CD14-positive monocyte (primary cell): ENCODE measurements at regions not wholly inside any gene's neighbourhood (a gene's known extent, or its start where the extent isn't known, plus 50 kb on each side); places are given as distances from the start of the nearest gene placed in this dataset.

ENCODE experiments used
- DNase-seq, 3 donors: peaks; one replicate each; pipeline ENCODE4 v3.0.0-alpha.2; 2011 to 2022
- H2AFZ ChIP-seq: 2 replicates; pipeline ENCODE4 v1.6.0; 2012; ENCODE audit warnings: mild to moderate bottlenecking, low read depth, low read length, inconsistent platforms; ENCODE audit not compliant: insufficient read depth, poor library complexity, severe bottlenecking
- H3K27ac ChIP-seq, 2 donors: 1 replicate in 1 of 2; 2 replicates in 1 of 2; pipeline ENCODE4 v1.5.1; 2012 to 2013; ENCODE audit warnings: low read length in 2 of 2, control low read depth in 1 of 2, inconsistent platforms in 1 of 2, low read depth in 1 of 2, mild to moderate bottlenecking in 1 of 2
- H3K27me3 ChIP-seq, 2 donors: one replicate each; pipeline versions ENCODE4 v1.6.0 to v1.6.1; 2011 to 2013; ENCODE audit warnings: low read length in 2 of 2; ENCODE audit not compliant: control insufficient read depth in 2 of 2, insufficient read depth in 2 of 2
- H3K36me3 ChIP-seq, 2 donors: replicated peaks in 1 of 2; 1 replicate in 1 of 2; 2 replicates in 1 of 2; pipeline versions ENCODE4 v1.5.1 to v1.6.1; 2012 to 2013; ENCODE audit warnings: low read length in 2 of 2, control low read depth in 1 of 2, inconsistent platforms in 1 of 2, mild to moderate bottlenecking in 1 of 2; ENCODE audit not compliant: insufficient read depth in 2 of 2, control insufficient read depth in 1 of 2
- H3K4me1 ChIP-seq, 2 donors: 1 replicate in 1 of 2; 2 replicates in 1 of 2; pipeline versions ENCODE4 v1.5.1 to v1.6.1; 2012 to 2013; ENCODE audit warnings: low read length in 2 of 2, control low read depth in 1 of 2, inconsistent platforms in 1 of 2, mild to moderate bottlenecking in 1 of 2, moderate library complexity in 1 of 2; ENCODE audit not compliant: insufficient read depth in 2 of 2, control insufficient read depth in 1 of 2
- H3K4me2 ChIP-seq: replicated peaks from 2 replicates; pipeline ENCODE3; 2012; ENCODE audit warnings: low read length, moderate library complexity, mild to moderate bottlenecking; ENCODE audit not compliant: poor library complexity, severe bottlenecking; ENCODE audit errors: extremely low read depth
- H3K4me3 ChIP-seq, 3 experiments: fragments of 200-600 bp in 1 of 3; sonication (generic) in 1 of 3; replicated peaks in 1 of 3; 1 replicate in 2 of 3; 2 replicates in 1 of 3; pipeline ENCODE4 v1.5.1; 2011 to 2013; ENCODE audit warnings: low read length in 3 of 3, mild to moderate bottlenecking in 3 of 3, control low read depth in 2 of 3, low read depth in 2 of 3, inconsistent platforms in 1 of 3, moderate library complexity in 1 of 3
- H3K79me2 ChIP-seq: 2 replicates; pipeline ENCODE4 v1.6.0; 2012; ENCODE audit warnings: mild to moderate bottlenecking, control low read depth, inconsistent platforms, low read length, moderate library complexity; ENCODE audit not compliant: insufficient read depth
- H3K9ac ChIP-seq: 2 replicates; pipeline ENCODE4 v1.6.0; 2017; ENCODE audit warnings: low read length, mild to moderate bottlenecking; ENCODE audit not compliant: insufficient read depth, poor library complexity, severe bottlenecking
- H3K9me3 ChIP-seq, 2 donors: replicated peaks in 1 of 2; 1 replicate in 1 of 2; 2 replicates in 1 of 2; pipeline versions ENCODE4 v1.5.1 to v1.6.1; 2012 to 2013; ENCODE audit warnings: low read length in 2 of 2, control low read depth in 1 of 2; ENCODE audit not compliant: control insufficient read depth in 1 of 2, insufficient read depth in 1 of 2
- H4K20me1 ChIP-seq: 2 replicates; pipeline ENCODE4 v1.6.0; 2012; ENCODE audit warnings: mild to moderate bottlenecking, low read length, control low read depth, moderate library complexity; ENCODE audit not compliant: insufficient read depth
- H3K27ac Mint-ChIP-seq, 7 donors: one replicate each; pipeline ENCODE4 v1.8.0; 2020; ENCODE audit warnings: mild to moderate bottlenecking in 7 of 7, mixed read lengths in 7 of 7, moderate library complexity in 6 of 7, inconsistent platforms in 2 of 7
- H3K27me3 Mint-ChIP-seq, 3 donors: one replicate each; pipeline ENCODE4 v1.8.0; 2021 to 2022; ENCODE audit warnings: low read depth in 3 of 3, mild to moderate bottlenecking in 3 of 3, mixed read lengths in 3 of 3, moderate library complexity in 3 of 3, inconsistent platforms in 1 of 3
- H3K36me3 Mint-ChIP-seq, 2 donors: one replicate each; pipeline ENCODE4 v1.8.0; 2020; ENCODE audit warnings: mixed read lengths in 2 of 2, inconsistent platforms in 1 of 2, mild to moderate bottlenecking in 1 of 2
- H3K4me1 Mint-ChIP-seq: one replicate; pipeline ENCODE4 v1.8.0; 2020; ENCODE audit warnings: mild to moderate bottlenecking, mixed read lengths
- H3K4me3 Mint-ChIP-seq, 2 donors: one replicate each; pipeline ENCODE4 v1.8.0; 2020; ENCODE audit warnings: mild to moderate bottlenecking in 2 of 2, mixed read lengths in 2 of 2, moderate library complexity in 1 of 2
- H3K9me3 Mint-ChIP-seq, 7 donors: one replicate each; pipeline ENCODE4 v1.8.0; 2020 to 2022; ENCODE audit warnings: mixed read lengths in 7 of 7, mild to moderate bottlenecking in 6 of 7, moderate library complexity in 6 of 7, inconsistent platforms in 2 of 7
- WGBS: methylation state at CpG from one replicate; pipeline ENCODE4 v1.1.5; 2013; ENCODE audit warnings: missing lambda C conversion rate; ENCODE audit not compliant: insufficient coverage; 5-methylcytosine and 5-hydroxymethylcytosine counted together
- intact Hi-C, 2 donors: fragments of 100-400 bp; cut with micrococcal nuclease; formaldehyde crosslinking; loops; one replicate each; pipeline versions ENCODE4 v1.15.0 to v1.15.1; 2023
- TF ChIP-seq, protein P1 (sequence below): fragments of 200-600 bp; IDR thresholded peaks from one replicate; pipeline ENCODE4 v1.8.0; 2022; ENCODE audit warnings: antibody characterized with exemption, mild to moderate bottlenecking

DNA sequence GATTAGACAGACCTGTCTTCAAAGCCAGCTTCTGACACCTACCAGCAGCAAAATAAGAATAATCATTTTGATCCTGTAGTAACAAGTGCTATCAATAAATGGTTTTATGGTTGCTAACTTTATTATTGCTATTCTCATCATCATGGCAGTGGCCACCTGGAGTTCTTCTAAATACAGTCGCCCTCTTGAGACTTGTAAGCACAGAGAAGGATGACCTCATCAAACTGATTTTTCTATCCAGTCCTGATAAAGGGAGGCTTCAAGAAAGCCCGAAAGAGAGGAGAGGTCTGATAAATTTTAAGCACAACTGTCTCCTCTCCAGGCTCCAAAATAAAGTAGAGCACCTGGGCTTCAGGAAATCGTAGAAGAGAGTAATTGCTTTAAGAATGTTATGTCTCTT, 286.4 kb downstream of the USP46 start:
- intact Hi-C loops: loop anchor here in 1 of 2 donors (10.0 kb wide), 1 partner anchor 1862 kb away; no protein-coding TSS in a partner anchor
- H3K79me2 ChIP-seq: no peaks in the 10 kb centered on the region
- no peak overlapping the region for H3K4me2 ChIP-seq
- no peaks in the 10 kb centered on the region for H3K36me3 Mint-ChIP-seq
- H3K4me3 ChIP-seq: no peak overlapping the region
- no peaks in the 10 kb centered on the region for H3K36me3 ChIP-seq
- no peaks in the 10 kb centered on the region for H3K4me1 Mint-ChIP-seq
- no peaks in the 10 kb centered on the region for H3K4me1 ChIP-seq
- H3K27me3 ChIP-seq: no peaks in the 10 kb centered on the region
- no peaks in the 10 kb centered on the region for H4K20me1 ChIP-seq
- no peak for DNase-seq
- TF ChIP-seq, protein P1, sequence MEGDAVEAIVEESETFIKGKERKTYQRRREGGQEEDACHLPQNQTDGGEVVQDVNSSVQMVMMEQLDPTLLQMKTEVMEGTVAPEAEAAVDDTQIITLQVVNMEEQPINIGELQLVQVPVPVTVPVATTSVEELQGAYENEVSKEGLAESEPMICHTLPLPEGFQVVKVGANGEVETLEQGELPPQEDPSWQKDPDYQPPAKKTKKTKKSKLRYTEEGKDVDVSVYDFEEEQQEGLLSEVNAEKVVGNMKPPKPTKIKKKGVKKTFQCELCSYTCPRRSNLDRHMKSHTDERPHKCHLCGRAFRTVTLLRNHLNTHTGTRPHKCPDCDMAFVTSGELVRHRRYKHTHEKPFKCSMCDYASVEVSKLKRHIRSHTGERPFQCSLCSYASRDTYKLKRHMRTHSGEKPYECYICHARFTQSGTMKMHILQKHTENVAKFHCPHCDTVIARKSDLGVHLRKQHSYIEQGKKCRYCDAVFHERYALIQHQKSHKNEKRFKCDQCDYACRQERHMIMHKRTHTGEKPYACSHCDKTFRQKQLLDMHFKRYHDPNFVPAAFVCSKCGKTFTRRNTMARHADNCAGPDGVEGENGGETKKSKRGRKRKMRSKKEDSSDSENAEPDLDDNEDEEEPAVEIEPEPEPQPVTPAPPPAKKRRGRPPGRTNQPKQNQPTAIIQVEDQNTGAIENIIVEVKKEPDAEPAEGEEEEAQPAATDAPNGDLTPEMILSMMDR: no peak
- H2AFZ ChIP-seq: no peak overlapping the region
- H3K9me3 Mint-ChIP-seq: no peaks in the 10 kb centered on the region
- H3K27me3 Mint-ChIP-seq: peaks cover 0 to 1% (median 1%) of the 10 kb centered on the region in 3 donors
- no peak overlapping the region for H3K27ac Mint-ChIP-seq
- H3K27ac ChIP-seq: no peak overlapping the region
- WGBS: 50% methylated on average over 1 of the region's 3 CpGs
- no peak overlapping the region for H3K4me3 Mint-ChIP-seq
- H3K9me3 ChIP-seq: no peaks in the 10 kb centered on the region
- no peak overlapping the region for H3K9ac ChIP-seq

- H3K4me1 ChIP-seq: no peaks in the 10 kb centered on the region
- H3K27ac Mint-ChIP-seq: no peak overlapping the region
- intact Hi-C loops: loop anchor here in 1 of 2 donors (10.0 kb wide), 1 partner anchor 1861 kb away; no protein-coding TSS in a partner anchor
- H3K27me3 Mint-ChIP-seq: peaks cover 1 to 2% (median 1%) of the 10 kb centered on the region in 3 donors
- H3K27ac ChIP-seq: no peak overlapping the region
- H4K20me1 ChIP-seq: no peaks in the 10 kb centered on the region
- H3K4me2 ChIP-seq: no peak overlapping the region
- H3K4me3 Mint-ChIP-seq: no peak overlapping the region
- 92% methylated on average over 2 of the region's 3 CpGs for WGBS
- no peaks in the 10 kb centered on the region for H3K36me3 ChIP-seq
- H3K4me1 Mint-ChIP-seq: no peaks in the 10 kb centered on the region
- H2AFZ ChIP-seq: no peak overlapping the region
- no peaks in the 10 kb centered on the region for H3K9me3 Mint-ChIP-seq
- H3K4me3 ChIP-seq: no peak overlapping the region
- H3K36me3 Mint-ChIP-seq: no peaks in the 10 kb centered on the region
- DNase-seq: no peak
- TF ChIP-seq, protein P1: no peak
- no peak overlapping the region for H3K9ac ChIP-seq
- H3K79me2 ChIP-seq: no peaks in the 10 kb centered on the region
- H3K27me3 ChIP-seq: no peaks in the 10 kb centered on the region
- no peaks in the 10 kb centered on the region for H3K9me3 ChIP-seq
Observed at GRCh38 chr4:52373650-52374049, 285.5 kb downstream of the USP46 start.
